Fibroblast of the conjunctiva (primary cell): ENCODE measurements at regions not wholly inside any gene's neighbourhood (a gene's known extent, or its start where the extent isn't known, plus 50 kb on each side); places are given as distances from the start of the nearest gene placed in this dataset.
A peak's percentile ranks its signal among the peaks of the same experiment; 100 is the strongest.
"Not testable (repeated sequence)": the region's sequence is repeated elsewhere in the genome, so short reads cannot be mapped to it uniquely, and the experiment has no call there.

Experiments used
- DNase-seq: peaks from one replicate; pipeline ENCODE4 v3.0.0-alpha.2; 2010; ENCODE audit warnings: low read depth

DNA sequence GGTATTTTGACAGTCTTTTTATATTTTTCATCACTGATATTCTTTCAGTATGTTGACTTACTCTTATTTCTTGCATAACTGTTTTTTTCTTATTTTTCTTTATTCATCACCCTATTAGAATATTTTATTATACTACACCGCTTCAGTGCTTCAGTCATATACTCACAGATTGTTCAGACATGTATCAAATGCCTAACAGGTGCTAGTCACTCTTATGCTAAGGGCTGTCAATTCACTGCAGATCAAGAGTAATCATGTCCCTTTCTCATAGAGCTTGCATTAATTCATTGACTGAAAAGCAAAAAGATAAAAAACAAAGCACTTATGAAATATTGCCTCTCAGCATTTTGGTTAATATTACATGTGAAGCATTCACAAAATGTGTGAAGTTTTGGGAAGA lies 1435.6 kb downstream of the STIM2 start:
- no peak for DNase-seq

- DNase-seq = no peak
These were observed 1450.3 kb downstream of the STIM2 start for GRCh38 chr4:28310926-28311325.

DNA sequence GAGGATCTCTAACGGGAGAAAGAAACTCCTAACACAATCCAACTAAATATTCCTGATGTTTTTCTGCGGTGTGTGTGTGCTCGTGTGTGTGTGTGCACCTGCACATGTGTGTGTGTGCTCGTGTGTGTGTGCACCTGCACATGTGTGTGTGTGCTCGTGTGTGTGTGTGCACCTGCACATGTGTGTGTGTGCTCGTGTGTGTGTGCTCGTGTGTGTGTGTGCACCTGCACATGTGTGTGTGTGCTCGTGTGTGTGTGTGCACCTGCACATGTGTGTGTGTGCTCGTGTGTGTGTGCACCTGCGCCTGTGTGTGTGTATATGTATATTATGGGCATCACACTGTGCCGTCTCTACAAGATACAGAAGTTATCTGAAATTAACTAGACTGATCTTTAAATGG lies 1451.9 kb downstream of the STIM2 start:
- not testable (repeated sequence) for DNase-seq

GRCh38 chr4:28313729-28314713 lies 1453.4 kb downstream of the STIM2 start:
- no peak for DNase-seq

DNA sequence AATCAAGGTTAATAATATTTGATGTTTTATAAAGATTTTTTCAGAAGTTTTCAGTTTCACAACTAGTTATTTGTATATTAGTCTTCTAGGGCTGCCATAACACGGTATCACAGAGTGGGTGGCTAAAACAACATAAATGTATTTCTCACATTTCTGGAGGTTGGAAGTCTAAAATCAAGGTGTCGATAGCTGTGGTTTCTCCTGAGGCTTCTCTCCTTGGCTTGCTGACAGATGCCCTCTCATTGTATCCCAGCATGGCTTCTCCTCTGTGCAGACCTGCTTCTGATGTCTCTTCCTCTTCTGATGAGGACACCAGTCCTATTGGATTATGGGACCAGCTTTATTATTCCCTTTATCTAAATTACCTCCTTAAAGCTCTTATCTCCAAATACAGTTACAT lies 1456.6 kb downstream of the STIM2 start:
- DNase-seq = no peak

- no peak for DNase-seq
These were observed 1473.6 kb downstream of the STIM2 start for GRCh38 chr4:28334249-28334648.

GRCh38 chr4:28341784-28342183 lies 1481.1 kb downstream of the STIM2 start:
- DNase-seq = no peak

DNA sequence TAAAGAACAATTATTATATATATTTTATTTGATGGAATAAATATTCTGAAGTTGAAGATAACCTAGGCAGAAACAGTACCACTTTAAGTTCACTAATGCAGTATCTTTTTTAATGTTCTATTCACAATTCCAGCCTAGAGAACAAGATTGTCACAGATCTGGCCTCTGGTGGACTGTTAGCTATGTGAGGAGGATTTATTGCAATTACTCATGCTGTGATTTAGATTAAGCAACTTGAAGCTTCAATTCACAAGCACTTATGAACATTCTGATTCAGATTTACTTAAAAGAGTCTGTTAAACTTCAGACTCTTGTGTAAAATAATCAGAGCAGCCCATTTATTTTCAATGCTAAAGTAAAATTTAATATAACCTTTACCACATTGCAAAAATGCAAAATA lies 1489.8 kb downstream of the STIM2 start:
- no peak for DNase-seq

- DNase-seq = no peak
These were observed 1490.5 kb downstream of the STIM2 start for GRCh38 chr4:28351102-28351501.

DNA sequence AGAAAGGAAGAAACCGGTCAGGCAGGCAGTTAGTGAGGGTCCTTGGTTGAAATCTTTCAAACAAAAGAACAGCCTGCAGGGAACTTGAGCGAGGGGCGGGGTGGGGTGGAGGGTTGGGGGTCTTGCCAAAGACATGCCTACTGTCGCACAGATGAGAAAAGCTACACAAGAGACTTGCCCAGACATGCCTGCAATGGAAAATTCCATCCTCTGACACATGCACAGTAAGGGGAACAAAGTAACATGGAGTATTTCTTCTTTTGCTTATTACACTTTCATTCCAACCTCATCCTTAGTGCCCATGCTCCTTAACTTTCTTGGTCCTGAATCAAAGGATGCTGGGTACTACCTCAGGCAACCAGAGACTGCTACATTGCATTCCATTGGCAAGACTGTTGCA lies 1491.2 kb downstream of the STIM2 start:
- no peak for DNase-seq

DNA sequence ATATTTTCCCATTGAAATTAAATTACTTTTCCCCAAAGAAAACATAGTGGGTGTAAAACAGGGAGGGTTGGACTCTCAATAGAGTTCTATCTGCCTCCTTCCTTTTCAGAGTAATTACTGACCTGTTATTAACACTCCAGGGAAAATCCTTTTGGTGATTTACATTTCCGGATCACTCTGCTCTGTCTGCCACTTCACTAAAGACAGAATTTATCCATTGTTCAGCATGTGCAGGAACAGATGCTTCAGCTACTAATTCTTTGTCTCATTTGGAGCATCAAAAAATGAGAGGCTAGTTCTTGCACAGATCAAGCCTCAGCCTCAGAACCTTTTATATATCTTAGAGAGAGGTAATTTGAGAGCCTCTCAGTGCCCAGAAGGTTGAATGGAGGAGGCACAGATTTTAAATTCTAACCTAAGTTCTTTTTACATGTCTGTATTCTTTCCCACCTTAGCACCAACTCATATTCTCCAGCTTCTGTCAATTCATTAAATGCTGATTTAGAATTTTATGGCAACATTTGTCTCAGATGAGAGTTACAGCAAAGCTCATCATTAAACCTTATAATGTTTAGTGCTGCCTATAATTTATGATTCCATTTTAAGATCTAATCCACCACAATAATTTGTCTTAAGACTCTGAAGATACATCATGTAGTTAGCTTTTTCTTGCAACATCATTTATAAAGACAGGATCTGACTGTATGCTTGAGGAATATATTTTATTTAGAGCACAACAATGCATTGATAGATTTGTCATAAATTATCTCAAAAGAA lies 1494.4 kb downstream of the STIM2 start:
- no peak for DNase-seq

- peak; percentile 27 for DNase-seq
These were observed 1497.3 kb downstream of the STIM2 start for GRCh38 chr4:28357990-28358389.

DNA sequence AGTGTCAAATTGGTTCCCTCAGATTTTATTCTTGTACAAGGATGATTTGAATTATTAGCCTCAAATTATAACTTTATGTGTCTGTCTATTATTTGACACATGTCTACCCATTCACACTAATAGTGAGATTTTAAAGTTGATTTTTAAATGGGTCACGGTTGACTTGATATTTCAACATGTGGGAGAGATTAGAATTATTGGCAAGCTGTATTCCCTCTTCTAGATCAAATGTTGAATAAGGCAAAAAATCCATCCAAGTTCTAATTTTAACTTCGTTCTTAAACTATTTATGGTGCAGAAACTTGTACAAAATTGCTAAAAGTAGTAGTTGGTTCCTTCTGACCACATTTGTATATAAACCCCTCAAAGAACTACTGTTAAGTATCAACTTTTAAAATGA lies 1498.0 kb downstream of the STIM2 start:
- DNase-seq = no peak

DNA sequence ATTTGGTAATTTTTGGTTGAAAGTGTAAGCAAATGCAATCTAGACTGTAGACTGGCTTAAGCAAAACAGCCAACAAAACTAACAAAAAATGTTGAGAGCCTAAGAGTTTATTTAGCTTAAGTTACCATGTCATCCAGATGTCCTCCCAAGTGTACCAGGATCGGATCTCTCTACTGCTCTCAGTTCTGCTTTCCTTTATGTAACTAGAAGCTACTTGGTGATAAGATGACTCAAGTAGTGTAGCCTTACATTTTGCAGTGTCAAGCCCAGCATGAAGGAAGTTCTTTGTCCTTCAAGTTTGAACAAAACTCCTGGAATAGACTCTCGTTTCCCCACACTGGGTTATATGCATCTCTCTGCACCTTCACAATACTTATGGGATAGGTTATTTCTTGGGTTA lies 1500.0 kb downstream of the STIM2 start:
- no peak for DNase-seq

- no peak for DNase-seq
These were observed 1501.5 kb downstream of the STIM2 start for GRCh38 chr4:28362169-28362568.

DNA sequence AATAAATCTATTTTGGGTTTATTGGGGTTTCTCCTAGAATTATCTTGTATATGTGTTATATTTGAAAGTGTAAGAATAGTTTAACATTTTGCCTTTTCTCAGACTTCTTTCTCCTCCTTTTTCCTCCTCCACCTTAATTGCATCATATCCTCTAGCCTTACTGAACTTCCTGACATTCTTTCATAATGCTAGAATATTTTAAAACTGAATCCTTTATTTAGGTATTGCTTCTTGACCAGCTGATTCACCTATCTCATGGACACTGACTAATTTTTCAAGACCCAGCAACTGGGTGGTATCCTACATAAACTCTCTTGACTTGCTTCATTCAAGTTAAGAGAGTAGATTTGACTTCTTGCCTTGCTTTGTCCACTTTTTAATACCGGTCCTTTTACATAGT lies 1508.9 kb downstream of the STIM2 start:
- no peak for DNase-seq

- no peak for DNase-seq
These were observed 1512.5 kb downstream of the STIM2 start for GRCh38 chr4:28373191-28373590.

DNA sequence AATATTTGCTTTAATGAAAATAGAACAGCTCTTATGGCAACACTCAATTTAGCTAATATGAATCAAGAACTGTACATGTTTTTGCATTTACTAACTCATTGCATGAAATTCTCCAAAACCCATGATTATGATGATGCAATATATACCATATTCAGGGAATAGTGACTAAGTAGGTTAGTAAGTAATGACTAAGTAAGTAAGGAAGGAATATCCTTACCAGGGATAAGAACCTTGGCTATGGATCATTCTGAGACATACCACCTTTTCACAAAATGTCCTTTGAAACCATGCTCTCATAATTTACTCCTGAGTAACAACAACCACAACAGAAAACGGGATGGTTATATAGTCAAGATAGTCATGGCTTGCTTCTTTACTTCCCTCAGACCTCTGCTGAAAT lies 1513.0 kb downstream of the STIM2 start:
- peak; percentile 13 for DNase-seq

GRCh38 chr4:28378109-28378830 lies 1517.6 kb downstream of the STIM2 start:
- peak; percentile 8 for DNase-seq

DNA sequence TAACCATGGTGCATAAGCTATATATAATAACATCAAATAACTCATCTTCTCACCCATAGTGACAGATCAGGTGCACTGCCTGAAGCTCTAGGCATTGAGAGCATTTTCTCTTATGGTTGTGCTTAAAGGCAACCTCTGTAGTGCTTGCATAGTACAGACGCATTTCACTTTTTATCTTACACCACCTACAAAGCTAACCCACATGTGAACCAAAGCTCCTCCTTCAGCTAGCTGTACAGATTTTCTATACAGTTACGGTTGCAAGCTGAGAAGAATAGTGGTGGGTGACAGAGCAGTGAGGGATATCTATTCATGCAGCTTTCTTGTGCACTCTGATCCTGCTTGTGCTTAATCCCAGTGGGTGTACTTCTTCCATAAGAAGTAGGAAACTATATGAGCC lies 1525.2 kb downstream of the STIM2 start:
- no peak for DNase-seq

DNA sequence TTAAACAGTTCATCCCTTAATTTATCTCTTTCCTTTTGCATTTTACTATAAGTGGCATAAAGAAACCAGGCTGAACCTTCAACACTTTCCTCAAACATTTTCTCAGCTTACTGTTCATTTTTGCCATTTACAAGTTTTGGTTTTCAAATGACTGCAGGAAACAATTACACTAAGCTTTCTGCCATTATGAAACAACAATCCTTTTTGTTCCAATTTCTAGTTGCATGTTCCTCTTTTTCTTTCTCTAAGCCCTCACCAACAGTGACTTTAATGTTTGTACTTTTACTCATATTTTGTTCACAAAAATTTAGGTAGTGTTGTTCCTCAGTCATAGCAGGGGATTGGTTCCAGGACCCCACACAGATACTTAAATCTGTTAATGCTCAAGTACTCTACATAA lies 1526.1 kb downstream of the STIM2 start:
- no peak for DNase-seq

GRCh38 chr4:28388471-28388870 lies 1527.8 kb downstream of the STIM2 start:
- DNase-seq = no peak

GRCh38 chr4:28391877-28392276 lies 1531.2 kb downstream of the STIM2 start:
- DNase-seq = no peak
